Sigmoid colon (tissue), 6 donors: ENCODE measurements at regions not wholly inside any gene's neighbourhood (a gene's known extent, or its start where the extent isn't known, plus 50 kb on each side); places are given as distances from the start of the nearest gene placed in this dataset.
A peak's percentile ranks its signal among the peaks of the same experiment; 100 is the strongest.
"Not testable (repeated sequence)": the region's sequence is repeated elsewhere in the genome, so short reads cannot be mapped to it uniquely, and the experiment has no call there.

Source experiments
- DNase-seq: peaks from one replicate; pipeline ENCODE4 v3.0.0-alpha.2; 2019
- H3K27ac ChIP-seq, 4 donors: fragments of 200-600 bp; sonication (generic); one replicate each; pipeline ENCODE4 v1.5.1; 2016 to 2019; ENCODE audit warnings: mild to moderate bottlenecking in 1 of 4
- H3K27me3 ChIP-seq, 3 donors: fragments of 200-600 bp; sonication (generic); one replicate each; pipeline ENCODE4 v1.5.1; 2019; ENCODE audit warnings: mild to moderate bottlenecking in 1 of 3
- H3K36me3 ChIP-seq, 4 donors: fragments of 200-600 bp; sonication (generic); one replicate each; pipeline ENCODE4 v1.5.1; 2016 to 2019
- H3K4me1 ChIP-seq, 4 donors: fragments of 200-600 bp; sonication (generic); one replicate each; pipeline ENCODE4 v1.5.1; 2017 to 2019
- H3K4me3 ChIP-seq, 4 donors: fragments of 200-600 bp; sonication (generic); one replicate each; pipeline ENCODE4 v1.5.1; 2017 to 2019; ENCODE audit warnings: mild to moderate bottlenecking in 2 of 4, moderate library complexity in 1 of 4
- H3K9me3 ChIP-seq, 4 donors: fragments of 200-600 bp in 3 of 4; sonication (generic) in 3 of 4; one replicate each; pipeline versions ENCODE4 v1.5.1 to v1.6.1; 2013 to 2019
- EP300 ChIP-seq, 4 donors: sonication (generic); formaldehyde crosslinking; IDR thresholded peaks; one replicate each; pipeline ENCODE4 v1.6.1; 2017; ENCODE audit warnings: antibody characterized with exemption in 4 of 4
- POLR2A ChIP-seq, 2 donors: fragments of 450-650 bp; IDR thresholded peaks; one replicate each; pipeline ENCODE4 v1.6.1; 2016; ENCODE audit warnings: antibody characterized with exemption in 2 of 2, mild to moderate bottlenecking in 2 of 2, moderate library complexity in 2 of 2
- POLR2AphosphoS5 ChIP-seq, 4 donors: sonication (generic); formaldehyde crosslinking; IDR thresholded peaks; one replicate each; pipeline ENCODE4 v1.6.1; 2017; ENCODE audit warnings: antibody characterized with exemption in 4 of 4
- WGBS, 2 donors: extraction: QIAGEN DNeasy Blood & Tissue Kit; methylation state at CpG; one replicate each; pipeline ENCODE4 v1.1.7; 2013; 5-methylcytosine and 5-hydroxymethylcytosine counted together
- intact Hi-C: fragments of 100-400 bp; cut with DNase I; formaldehyde crosslinking; loops from one replicate; pipeline ENCODE4 v1.15.1; 2023
- TF ChIP-seq, protein P1 (sequence below), 4 experiments: fragments of 450-650 bp in 3 of 4; fragments of 200-600 bp in 1 of 4; IDR thresholded peaks; one replicate each; pipeline ENCODE4 v1.5.1; 2016 to 2019; ENCODE audit warnings: antibody characterized with exemption in 4 of 4, mild to moderate bottlenecking in 3 of 4, moderate library complexity in 2 of 4
- donor health status: healthy with polysubstance abuse.
- donor health status: healthy.

DNA sequence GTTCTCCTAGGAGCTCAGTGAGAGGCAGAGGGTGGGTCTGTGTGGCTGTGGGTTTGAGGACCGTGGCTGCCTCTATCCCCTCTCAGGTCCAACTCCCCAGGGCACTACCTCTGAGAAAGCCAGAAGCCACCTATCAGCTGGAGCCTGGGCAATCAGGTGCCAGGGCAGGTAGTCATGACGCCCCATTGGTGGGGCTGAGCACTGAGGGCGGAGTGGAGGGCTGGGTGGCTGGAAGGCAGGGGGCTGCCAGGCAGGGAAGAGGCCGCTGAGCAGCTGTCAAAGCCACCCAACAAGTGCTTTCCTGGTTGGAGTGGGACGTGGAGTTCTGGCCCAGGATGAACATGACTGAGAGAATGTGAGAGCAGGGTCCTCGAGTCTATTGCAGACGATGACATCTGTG lies 164.9 kb upstream of the AJAP1 start:
- Histone ChIP-seq H3K27me3 (peaks cover 0 to 8% (median 0%) of the 10 kb centered on the region in 3 donors), H3K4me3 (no peak overlapping the region), H3K9me3 (no peaks in the 10 kb centered on the region), H3K4me1 (no peaks in the 10 kb centered on the region), H3K27ac (no peak overlapping the region), H3K36me3 (no peaks in the 10 kb centered on the region)
- 58 to 67% methylated on average over 7 of the region's 7 CpGs for WGBS, 2 donors
- DNase-seq: no peak
- TF ChIP-seq, protein P1, sequence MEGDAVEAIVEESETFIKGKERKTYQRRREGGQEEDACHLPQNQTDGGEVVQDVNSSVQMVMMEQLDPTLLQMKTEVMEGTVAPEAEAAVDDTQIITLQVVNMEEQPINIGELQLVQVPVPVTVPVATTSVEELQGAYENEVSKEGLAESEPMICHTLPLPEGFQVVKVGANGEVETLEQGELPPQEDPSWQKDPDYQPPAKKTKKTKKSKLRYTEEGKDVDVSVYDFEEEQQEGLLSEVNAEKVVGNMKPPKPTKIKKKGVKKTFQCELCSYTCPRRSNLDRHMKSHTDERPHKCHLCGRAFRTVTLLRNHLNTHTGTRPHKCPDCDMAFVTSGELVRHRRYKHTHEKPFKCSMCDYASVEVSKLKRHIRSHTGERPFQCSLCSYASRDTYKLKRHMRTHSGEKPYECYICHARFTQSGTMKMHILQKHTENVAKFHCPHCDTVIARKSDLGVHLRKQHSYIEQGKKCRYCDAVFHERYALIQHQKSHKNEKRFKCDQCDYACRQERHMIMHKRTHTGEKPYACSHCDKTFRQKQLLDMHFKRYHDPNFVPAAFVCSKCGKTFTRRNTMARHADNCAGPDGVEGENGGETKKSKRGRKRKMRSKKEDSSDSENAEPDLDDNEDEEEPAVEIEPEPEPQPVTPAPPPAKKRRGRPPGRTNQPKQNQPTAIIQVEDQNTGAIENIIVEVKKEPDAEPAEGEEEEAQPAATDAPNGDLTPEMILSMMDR (IDR thresholded peaks at IDR 0.05): no peak
- TF ChIP-seq POLR2A (IDR thresholded peaks at IDR 0.05) (no peak), EP300 (IDR thresholded peaks at IDR 0.05) (no peak), POLR2AphosphoS5 (IDR thresholded peaks at IDR 0.05) (no peak)
- intact Hi-C loops: no loop called here

DNA sequence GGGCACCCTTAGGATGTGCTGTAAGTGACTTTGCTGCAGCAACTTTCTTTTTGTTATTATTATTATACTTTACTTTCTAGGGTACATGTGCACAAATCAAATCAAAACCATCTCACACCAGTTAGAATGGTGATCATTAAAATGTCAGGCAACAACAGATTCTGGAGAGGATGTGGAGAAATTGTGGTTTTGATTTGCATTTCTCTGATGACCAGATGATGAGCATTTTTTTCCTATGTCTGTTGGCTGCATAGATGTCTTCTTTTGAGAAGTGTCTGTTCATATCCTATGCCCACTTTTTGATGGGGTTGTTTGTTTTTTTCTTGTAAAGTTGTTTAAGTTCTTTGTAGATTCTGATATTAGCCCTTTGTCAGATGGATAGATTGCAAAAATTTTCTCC lies 164.4 kb upstream of the AJAP1 start:
- H3K27me3 ChIP-seq, H3K4me1 ChIP-seq, DNase-seq, H3K4me3 ChIP-seq, intact Hi-C loops, H3K27ac ChIP-seq, H3K36me3 ChIP-seq, H3K9me3 ChIP-seq: not testable (repeated sequence)

DNA sequence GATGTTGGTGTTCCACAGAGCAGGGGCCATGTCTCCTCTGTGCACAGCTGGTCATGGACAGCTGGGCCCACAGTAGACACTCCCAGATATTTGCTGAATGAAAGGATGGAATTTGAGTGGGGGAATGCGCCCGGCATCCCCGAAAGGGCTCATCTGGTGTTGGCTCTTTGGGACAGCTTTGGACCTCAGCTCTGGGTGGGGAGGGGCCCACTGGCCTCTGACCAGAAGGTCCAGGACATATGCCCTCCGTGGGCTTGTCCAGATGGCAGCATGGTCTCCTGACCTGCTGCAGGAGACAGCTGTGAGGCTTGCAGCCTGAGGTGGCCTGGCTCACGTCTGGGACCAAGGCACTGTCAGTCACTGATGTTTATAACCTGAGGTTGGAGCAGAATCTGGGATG lies 160.4 kb upstream of the AJAP1 start:
- Histone ChIP-seq H3K4me3 (no peak overlapping the region), H3K36me3 (no peaks in the 10 kb centered on the region), H3K9me3 (no peaks in the 10 kb centered on the region), H3K27ac (no peak overlapping the region), H3K27me3 (peaks cover 0 to 10% (median 0%) of the 10 kb centered on the region in 3 donors), H3K4me1 (no peaks in the 10 kb centered on the region)
- TF ChIP-seq, protein P1 (IDR thresholded peaks at IDR 0.05): no peak
- TF ChIP-seq POLR2AphosphoS5 (IDR thresholded peaks at IDR 0.05) (no peak), POLR2A (IDR thresholded peaks at IDR 0.05) (no peak), EP300 (IDR thresholded peaks at IDR 0.05) (no peak)
- intact Hi-C loops: no loop called here
- 59 to 71% methylated on average over 5 of the region's 5 CpGs for WGBS, 2 donors
- DNase-seq: peak; percentile 14

DNA sequence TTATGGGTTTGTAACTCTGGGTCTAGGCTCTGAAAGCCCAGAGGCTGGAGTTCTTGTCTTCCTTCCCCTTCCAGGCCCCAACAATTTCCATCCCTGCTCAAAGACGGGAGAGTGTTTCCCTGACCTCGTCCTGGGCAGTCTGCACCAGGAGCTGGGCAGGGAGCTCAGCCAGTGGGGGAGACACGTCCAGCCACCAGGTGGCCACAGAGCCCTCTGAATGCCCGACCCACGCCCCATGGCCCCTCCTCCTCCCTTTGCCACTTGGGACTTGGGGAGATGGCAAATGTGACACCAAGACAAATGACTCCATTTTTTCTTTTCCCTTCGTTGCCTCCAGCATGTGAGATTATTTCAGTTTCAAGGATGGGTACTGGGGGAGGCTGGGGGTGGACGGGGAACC lies 159.9 kb upstream of the AJAP1 start:
- TF ChIP-seq, protein P1 (IDR thresholded peaks at IDR 0.05): no peak
- TF ChIP-seq EP300 (IDR thresholded peaks at IDR 0.05) (no peak), POLR2A (IDR thresholded peaks at IDR 0.05) (no peak), POLR2AphosphoS5 (IDR thresholded peaks at IDR 0.05) (no peak)
- Histone ChIP-seq H3K27me3 (peaks cover 0 to 10% (median 0%) of the 10 kb centered on the region in 3 donors), H3K4me3 (no peak overlapping the region), H3K4me1 (no peaks in the 10 kb centered on the region), H3K9me3 (no peaks in the 10 kb centered on the region), H3K36me3 (no peaks in the 10 kb centered on the region), H3K27ac (no peak overlapping the region)
- 28 to 29% methylated on average over 7 of the region's 7 CpGs for WGBS, 2 donors
- DNase-seq: peak; percentile 30
- intact Hi-C loops: no loop called here

DNA sequence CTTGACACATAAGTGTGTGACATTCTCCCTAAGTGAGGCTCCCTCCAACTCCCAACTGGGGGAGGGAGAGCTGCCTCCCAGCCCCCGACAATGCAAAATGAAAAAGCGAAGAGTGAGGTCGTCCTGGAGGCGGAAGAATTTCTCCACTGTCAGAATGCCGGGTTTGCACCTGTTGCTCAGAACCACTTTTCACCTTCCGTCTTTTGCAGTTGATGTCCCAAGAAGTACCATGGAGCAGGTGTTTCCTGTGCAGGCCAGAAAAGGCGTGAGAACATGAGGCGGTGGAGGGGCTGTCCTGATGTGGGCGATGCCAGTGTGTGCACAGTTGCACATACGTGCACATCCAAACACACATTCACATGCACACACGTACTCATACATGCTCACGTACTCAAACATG lies 158.6 kb upstream of the AJAP1 start:
- TF ChIP-seq, protein P1 (IDR thresholded peaks at IDR 0.05): no peak
- TF ChIP-seq POLR2A (IDR thresholded peaks at IDR 0.05): no peak
- TF ChIP-seq POLR2AphosphoS5 (IDR thresholded peaks at IDR 0.05): no peak
- no peak for TF ChIP-seq EP300 (IDR thresholded peaks at IDR 0.05)
- 72 to 82% methylated on average over 12 of the region's 12 CpGs for WGBS, 2 donors
- intact Hi-C loops: no loop called here

More for the DNA sequence above, 158.6 kb upstream of the AJAP1 start:
- Histone ChIP-seq H3K36me3 (no peaks in the 10 kb centered on the region), H3K4me3 (no peak overlapping the region), H3K27ac (no peak overlapping the region), H3K4me1 (no peaks in the 10 kb centered on the region), H3K27me3 (peaks cover 0 to 10% (median 0%) of the 10 kb centered on the region in 3 donors), H3K9me3 (no peaks in the 10 kb centered on the region)
- DNase-seq: peak; percentile 19
